GM18867 (cell line): ENCODE measurements at regions not wholly inside any gene's neighbourhood (a gene's known extent, or its start where the extent isn't known, plus 50 kb on each side); places are given as distances from the start of the nearest gene placed in this dataset.

Source experiments
- ATAC-seq: cut with Tn5 transposase; IDR thresholded peaks from one replicate; pipeline ENCODE4 v1.9.1; 2021; ENCODE audit warnings: mild to moderate bottlenecking, moderate library complexity; ENCODE audit not compliant: unreplicated experiment

- ATAC-seq: no peak
Observed at GRCh38 chr1:116322752-116323405, 50.2 kb upstream of the ATP1A1 start.
